ENCODE measurements at regions not wholly inside any gene's neighbourhood (a gene's known extent, or its start where the extent isn't known, plus 50 kb on each side); places are given as distances from the start of the nearest gene placed in this dataset.

GRCh38 chr20:4573564-4574355 lies 112.5 kb upstream of the PRNP start:
- BruUV-seq (replicated peaks): no TSS peak
- Histone ChIP-seq H3K27me3 (replicated peaks; ENCODE audit: control insufficient read depth, insufficient read depth, low read length) (no peaks in the 10 kb centered on the region; the same call in 1 of the 2 replicates), H3K4me3 (ENCODE audit: low read depth, low read length) (no peak overlapping the region), H3K36me3 (ENCODE audit: control insufficient read depth, insufficient read depth, low read length) (no peaks in the 10 kb centered on the region), H3K9me3 (no peaks in the 10 kb centered on the region), H3K4me1 (no peaks in the 10 kb centered on the region)
- Mint-ChIP-seq H3K27ac (ENCODE audit: unreplicated experiment) (no peak overlapping the region), H3K36me3 (ENCODE audit: insufficient read depth, unreplicated experiment) (no peaks in the 10 kb centered on the region), H3K27me3 (ENCODE audit: insufficient read depth, unreplicated experiment) (peaks cover 15% of the 10 kb centered on the region), H3K4me1 (ENCODE audit: low read depth, unreplicated experiment) (no peaks in the 10 kb centered on the region), H3K9me3 (ENCODE audit: unreplicated experiment) (no peaks in the 10 kb centered on the region), H3K4me3 (ENCODE audit: unreplicated experiment) (no peak overlapping the region)
- intact Hi-C loops (cut with micrococcal nuclease; ENCODE audit: unreplicated experiment): no loop called here
- ChIA-PET CTCF (no interaction called here), POLR2A (no interaction called here)
- TF ChIP-seq, protein P1, sequence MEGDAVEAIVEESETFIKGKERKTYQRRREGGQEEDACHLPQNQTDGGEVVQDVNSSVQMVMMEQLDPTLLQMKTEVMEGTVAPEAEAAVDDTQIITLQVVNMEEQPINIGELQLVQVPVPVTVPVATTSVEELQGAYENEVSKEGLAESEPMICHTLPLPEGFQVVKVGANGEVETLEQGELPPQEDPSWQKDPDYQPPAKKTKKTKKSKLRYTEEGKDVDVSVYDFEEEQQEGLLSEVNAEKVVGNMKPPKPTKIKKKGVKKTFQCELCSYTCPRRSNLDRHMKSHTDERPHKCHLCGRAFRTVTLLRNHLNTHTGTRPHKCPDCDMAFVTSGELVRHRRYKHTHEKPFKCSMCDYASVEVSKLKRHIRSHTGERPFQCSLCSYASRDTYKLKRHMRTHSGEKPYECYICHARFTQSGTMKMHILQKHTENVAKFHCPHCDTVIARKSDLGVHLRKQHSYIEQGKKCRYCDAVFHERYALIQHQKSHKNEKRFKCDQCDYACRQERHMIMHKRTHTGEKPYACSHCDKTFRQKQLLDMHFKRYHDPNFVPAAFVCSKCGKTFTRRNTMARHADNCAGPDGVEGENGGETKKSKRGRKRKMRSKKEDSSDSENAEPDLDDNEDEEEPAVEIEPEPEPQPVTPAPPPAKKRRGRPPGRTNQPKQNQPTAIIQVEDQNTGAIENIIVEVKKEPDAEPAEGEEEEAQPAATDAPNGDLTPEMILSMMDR (IDR thresholded peaks at IDR 0.05; ENCODE audit: insufficient read depth in 1 of 2, low read depth in 1 of 2, low read length in 1 of 2, severe bottlenecking in 1 of 2, unreplicated experiment in 1 of 2): no peak
- no peak for DNase-seq

- H3K4me1 ChIP-seq: no peaks in the 10 kb centered on the region
- no peaks in the 10 kb centered on the region for H3K36me3 ChIP-seq (ENCODE audit: control insufficient read depth, insufficient read depth, low read length)
- peaks cover 10% of the 10 kb centered on the region for H3K27me3 Mint-ChIP-seq (ENCODE audit: insufficient read depth, unreplicated experiment)
- no peak for DNase-seq
- H3K9me3 ChIP-seq: no peaks in the 10 kb centered on the region
- no peaks in the 10 kb centered on the region for H3K9me3 Mint-ChIP-seq (ENCODE audit: unreplicated experiment)
- no peak overlapping the region for H3K4me3 ChIP-seq (ENCODE audit: low read depth, low read length)
- intact Hi-C loops (cut with micrococcal nuclease; ENCODE audit: unreplicated experiment): no loop called here
- no peak overlapping the region for H3K4me3 Mint-ChIP-seq (ENCODE audit: unreplicated experiment)
- ChIA-PET POLR2A (no interaction called here), CTCF (no interaction called here)
- no peak overlapping the region for H3K27ac Mint-ChIP-seq (ENCODE audit: unreplicated experiment)
- no peaks in the 10 kb centered on the region for H3K4me1 Mint-ChIP-seq (ENCODE audit: low read depth, unreplicated experiment)
- TF ChIP-seq, protein P1 (IDR thresholded peaks at IDR 0.05; ENCODE audit: insufficient read depth in 1 of 2, low read depth in 1 of 2, low read length in 1 of 2, severe bottlenecking in 1 of 2, unreplicated experiment in 1 of 2): no peak
- BruUV-seq (replicated peaks): no TSS peak
- no peaks in the 10 kb centered on the region; the same call in 1 of the 2 replicates for H3K27me3 ChIP-seq (replicated peaks; ENCODE audit: control insufficient read depth, insufficient read depth, low read length)
- no peaks in the 10 kb centered on the region for H3K36me3 Mint-ChIP-seq (ENCODE audit: insufficient read depth, unreplicated experiment)
These were observed 114.3 kb upstream of the PRNP start for GRCh38 chr20:4571759-4572531.

DNA sequence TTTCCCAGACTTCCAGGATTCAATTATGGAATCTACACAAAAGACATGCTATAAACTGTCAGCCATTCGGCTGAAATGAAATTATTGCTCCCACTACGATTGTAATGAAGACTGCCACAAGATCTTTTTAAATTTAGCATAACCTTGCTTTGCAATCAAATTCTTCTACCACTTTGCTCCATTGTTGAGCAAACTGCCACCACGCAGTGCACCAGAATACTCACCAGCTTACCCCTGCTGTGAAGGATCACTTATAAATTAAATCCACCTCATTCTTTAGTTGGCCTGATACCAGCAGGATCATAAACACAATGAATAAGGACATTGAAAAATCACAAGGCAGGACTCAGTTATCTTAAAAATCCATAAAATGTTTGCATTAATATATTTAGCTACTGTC lies 116.4 kb upstream of the PRNP start:
- H3K4me3 ChIP-seq (ENCODE audit: low read depth, low read length): no peak overlapping the region
- Mint-ChIP-seq H3K27me3 (ENCODE audit: insufficient read depth, unreplicated experiment) (peaks cover 4% of the 10 kb centered on the region), H3K4me3 (ENCODE audit: unreplicated experiment) (no peak overlapping the region), H3K27ac (ENCODE audit: unreplicated experiment) (no peak overlapping the region), H3K4me1 (ENCODE audit: low read depth, unreplicated experiment) (no peaks in the 10 kb centered on the region), H3K9me3 (ENCODE audit: unreplicated experiment) (peaks cover 2% of the 10 kb centered on the region), H3K36me3 (ENCODE audit: insufficient read depth, unreplicated experiment) (no peaks in the 10 kb centered on the region)
- ChIA-PET POLR2A (no interaction called here), CTCF (no interaction called here)
- BruUV-seq (replicated peaks): no TSS peak
- DNase-seq: no peak
- intact Hi-C loops (cut with micrococcal nuclease; ENCODE audit: unreplicated experiment): no loop called here
- no peaks in the 10 kb centered on the region for H3K9me3 ChIP-seq
- no peaks in the 10 kb centered on the region; the same call in 1 of the 2 replicates for H3K27me3 ChIP-seq (replicated peaks; ENCODE audit: control insufficient read depth, insufficient read depth, low read length)
- H3K36me3 ChIP-seq (ENCODE audit: control insufficient read depth, insufficient read depth, low read length): no peaks in the 10 kb centered on the region
- TF ChIP-seq, protein P1 (IDR thresholded peaks at IDR 0.05; ENCODE audit: insufficient read depth in 1 of 2, low read depth in 1 of 2, low read length in 1 of 2, severe bottlenecking in 1 of 2, unreplicated experiment in 1 of 2): no peak
- H3K4me1 ChIP-seq: no peaks in the 10 kb centered on the region

Data from Caco-2 (cell line).